NK-92 (cell line): ENCODE measurements at regions not wholly inside any gene's neighbourhood (a gene's known extent, or its start where the extent isn't known, plus 50 kb on each side); places are given as distances from the start of the nearest gene placed in this dataset.
"Not testable (repeated sequence)": the region's sequence is repeated elsewhere in the genome, so short reads cannot be mapped to it uniquely, and the experiment has no call there.

Experiments used
- DNase-seq: peaks from one replicate; lab custom pipeline; 2025; ENCODE audit not compliant: unreplicated experiment; lab: John Stamatoyannopoulos, UW

GRCh38 chr3:110507570-110507969 is 564.0 kb upstream of the NECTIN3 start:
- not testable (repeated sequence) for DNase-seq

GRCh38 chr3:110512961-110513360 is 558.7 kb upstream of the NECTIN3 start:
- no peak for DNase-seq

- DNase-seq = no peak
Observed at GRCh38 chr3:110518031-110518430, 553.6 kb upstream of the NECTIN3 start.

GRCh38 chr3:110519071-110519470 is 552.5 kb upstream of the NECTIN3 start:
- no peak for DNase-seq

- no peak for DNase-seq
Observed at GRCh38 chr3:110521019-110521418, 550.6 kb upstream of the NECTIN3 start.

- DNase-seq = not testable (repeated sequence)
Observed at GRCh38 chr3:110525558-110526064, 546.0 kb upstream of the NECTIN3 start.

GRCh38 chr3:110526777-110527727 is 544.6 kb upstream of the NECTIN3 start:
- DNase-seq = no peak

DNA sequence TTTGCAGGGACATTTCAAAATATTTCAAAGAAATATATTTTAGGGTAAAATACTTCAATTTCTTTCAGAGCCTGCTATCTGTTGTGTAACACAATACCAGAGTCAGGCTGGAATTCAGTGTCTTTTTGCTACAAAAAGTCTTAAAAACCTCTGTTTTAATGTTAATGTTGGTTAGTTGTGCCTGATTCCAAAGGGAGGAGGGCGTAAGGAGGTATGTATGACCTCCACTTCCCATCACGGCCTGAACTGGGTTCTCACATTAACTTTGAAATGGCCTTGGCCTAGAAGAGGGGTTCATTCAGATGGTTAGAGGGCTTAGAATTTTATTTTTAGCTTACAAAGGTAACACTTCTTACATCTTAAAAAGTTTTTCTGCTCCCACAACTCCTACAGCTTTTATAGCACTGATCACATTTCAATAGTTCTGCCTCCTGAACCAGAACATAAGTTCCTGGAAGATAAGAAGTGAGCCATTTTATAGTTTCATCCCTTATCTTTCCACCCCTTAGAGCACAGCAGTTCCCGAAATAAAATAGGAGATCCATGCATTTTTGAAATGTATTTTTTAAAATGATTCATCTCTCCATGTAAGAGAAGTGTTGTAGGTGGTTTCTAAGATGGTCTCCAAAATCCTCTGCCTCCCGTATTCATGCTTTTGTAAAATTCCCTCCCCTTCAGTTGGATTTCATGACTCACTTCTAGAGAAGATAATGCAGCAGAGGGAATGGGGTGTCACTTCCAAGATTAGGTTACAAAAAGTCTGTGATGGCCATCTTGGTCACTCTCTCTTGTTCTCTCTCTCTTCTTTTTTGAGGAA is 543.1 kb upstream of the NECTIN3 start:
- DNase-seq = no peak

- no peak for DNase-seq
Observed at GRCh38 chr3:110530902-110531301, 540.7 kb upstream of the NECTIN3 start.

DNA sequence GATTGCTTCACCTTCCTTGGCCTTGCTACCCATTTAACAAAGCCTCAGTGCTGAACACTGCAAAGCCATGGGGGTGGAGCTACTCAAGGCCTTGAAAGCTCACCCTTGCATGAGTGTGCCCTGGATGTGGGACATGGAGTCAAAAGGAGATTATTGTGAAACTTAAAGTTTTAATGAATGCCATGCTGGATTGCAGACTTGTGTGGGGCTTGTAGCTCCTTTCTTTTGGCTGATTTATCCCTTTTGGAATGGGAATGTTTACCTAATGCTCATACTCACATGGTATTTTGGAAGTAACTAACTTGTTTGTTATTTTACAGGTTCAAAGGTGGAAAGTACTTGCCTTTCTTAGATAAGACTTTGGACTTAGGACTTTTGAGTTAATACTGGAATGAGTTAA is 538.5 kb upstream of the NECTIN3 start:
- no peak for DNase-seq

- DNase-seq = no peak
Observed at GRCh38 chr3:110542552-110543150, 529.0 kb upstream of the NECTIN3 start.

DNA sequence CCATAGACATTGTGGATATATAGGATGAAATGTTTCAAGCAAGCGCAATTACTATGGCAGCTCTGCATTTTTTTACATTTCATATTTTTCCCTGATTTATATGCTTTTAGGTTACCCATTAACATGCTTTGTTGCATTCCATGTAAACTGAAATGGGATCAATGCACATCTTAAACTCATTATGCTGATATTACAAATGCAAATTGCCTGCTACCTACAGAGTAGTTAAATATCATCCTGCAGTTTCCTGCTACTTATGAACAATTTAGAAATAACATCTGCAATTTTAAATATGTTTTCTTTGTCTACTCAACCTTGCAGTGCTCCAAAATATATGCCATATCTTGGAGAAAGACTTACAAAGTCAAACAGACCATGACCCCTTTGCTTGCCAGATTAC is 526.9 kb upstream of the NECTIN3 start:
- DNase-seq = no peak

DNA sequence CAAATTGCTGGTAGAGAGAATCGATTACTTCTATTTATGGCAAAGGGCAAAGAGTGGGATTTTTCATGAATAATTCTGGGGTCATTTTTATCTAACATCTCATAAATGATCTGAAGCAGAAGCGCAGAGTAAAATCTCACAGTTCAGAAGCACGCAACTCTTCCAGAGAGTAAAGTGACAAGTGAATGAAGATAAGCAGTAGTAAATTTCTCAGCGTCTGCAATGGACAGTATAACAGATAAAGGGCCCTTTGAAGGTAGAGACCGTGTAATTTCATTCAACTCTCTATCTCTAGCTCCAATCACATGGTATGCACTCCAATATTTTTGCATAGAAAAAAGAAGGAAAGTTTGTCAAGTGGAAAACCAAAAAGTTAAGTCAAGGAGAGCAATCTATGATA is 521.1 kb upstream of the NECTIN3 start:
- DNase-seq = no peak

DNA sequence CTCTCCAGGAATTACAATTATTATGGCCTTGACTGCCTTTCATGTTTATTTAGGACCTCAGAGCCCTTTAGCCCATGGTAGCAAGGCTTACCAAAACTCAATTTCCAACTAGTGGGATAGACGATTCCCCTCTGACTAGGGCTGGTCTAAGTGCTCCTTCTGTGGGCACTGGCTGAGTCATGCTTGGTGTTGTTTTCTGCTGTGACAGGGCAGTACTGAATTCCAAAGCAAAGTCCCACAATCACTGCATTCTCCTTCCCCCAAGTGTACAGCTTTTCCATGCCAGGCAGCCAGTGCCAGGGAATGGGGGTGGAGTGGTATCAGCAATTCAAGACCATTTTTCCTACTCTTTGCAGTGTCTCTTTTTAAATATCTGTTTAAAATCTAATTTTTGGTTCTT is 509.0 kb upstream of the NECTIN3 start:
- no peak for DNase-seq

DNA sequence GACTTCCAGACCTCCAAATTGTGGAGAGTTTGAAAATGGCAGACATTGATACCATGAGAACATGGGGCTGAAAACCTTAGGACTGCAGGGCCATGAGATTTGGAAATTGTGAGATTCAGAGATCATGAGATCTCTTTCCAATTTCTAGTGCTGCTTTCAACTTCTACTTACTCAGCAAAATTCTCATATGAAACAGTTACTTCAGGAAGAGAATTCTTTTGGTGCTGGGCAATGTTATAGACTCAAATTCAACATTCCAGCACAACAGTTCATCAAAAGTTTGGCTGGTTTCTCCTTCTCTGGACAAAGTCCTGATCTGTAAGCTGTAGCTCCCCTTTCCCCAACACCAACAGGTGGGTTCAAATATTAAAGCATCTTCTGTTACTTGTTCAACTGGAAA is 506.9 kb upstream of the NECTIN3 start:
- no peak for DNase-seq

DNA sequence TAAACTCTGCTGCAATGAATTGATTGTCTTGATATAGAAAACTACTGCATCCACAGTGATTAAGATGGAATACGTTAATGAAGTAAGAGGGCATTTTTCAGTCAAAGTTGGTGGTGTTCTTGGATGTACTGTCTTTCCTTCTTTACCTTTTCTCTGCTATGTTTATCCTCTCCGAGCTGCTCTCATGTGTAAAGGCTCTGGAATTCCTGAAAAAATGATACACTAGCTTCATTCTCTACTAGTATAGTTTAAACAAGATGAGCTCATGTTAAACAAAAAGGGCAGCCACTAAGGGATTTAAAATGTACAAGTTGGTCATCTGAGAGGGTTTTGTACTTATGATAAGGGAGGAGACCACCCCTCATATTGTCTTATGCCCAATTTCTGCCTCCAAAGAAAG is 504.6 kb upstream of the NECTIN3 start:
- DNase-seq = no peak

- DNase-seq = no peak
Observed at GRCh38 chr3:110568246-110568645, 503.4 kb upstream of the NECTIN3 start.

GRCh38 chr3:110569073-110569472 is 502.5 kb upstream of the NECTIN3 start:
- DNase-seq = no peak

DNA sequence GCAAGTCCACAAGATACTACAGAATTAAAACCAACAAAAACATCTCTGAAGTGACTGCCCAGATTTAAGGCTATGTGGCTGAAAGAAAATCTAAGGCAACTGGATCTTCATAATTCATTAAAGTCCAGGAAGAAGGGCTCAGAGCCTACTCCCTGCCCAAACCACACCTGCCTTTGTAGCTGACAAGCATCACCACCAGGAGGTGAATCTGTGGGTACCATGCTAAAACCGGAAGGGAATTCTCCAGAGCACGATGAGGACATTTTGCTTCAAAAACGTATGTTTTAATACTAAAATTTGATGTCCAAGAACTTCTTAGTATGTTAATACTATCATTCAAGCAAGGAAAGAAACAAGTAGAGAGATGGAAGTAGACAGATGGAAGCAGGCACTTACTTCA is 495.9 kb upstream of the NECTIN3 start:
- DNase-seq = no peak

- DNase-seq = no peak
Observed at GRCh38 chr3:110576960-110577359, 494.7 kb upstream of the NECTIN3 start.

DNA sequence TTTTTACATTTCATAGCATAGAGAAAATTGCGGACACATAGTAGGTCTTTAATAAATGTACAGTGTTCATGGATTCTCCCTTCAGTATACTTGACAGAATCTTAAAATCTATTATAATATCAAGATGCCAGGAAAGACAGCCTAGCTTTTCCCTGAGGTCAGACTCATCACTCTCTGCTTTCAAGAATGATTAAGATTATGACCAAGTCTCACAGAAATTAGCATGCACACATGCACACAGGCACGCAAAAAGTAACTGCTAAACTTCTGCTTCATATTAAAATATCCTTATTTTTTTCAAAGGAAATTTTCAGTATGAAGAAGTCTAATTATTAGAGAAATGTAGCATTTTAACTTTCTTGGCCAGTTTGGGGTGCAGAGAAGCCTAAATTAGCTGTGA is 493.8 kb upstream of the NECTIN3 start:
- no peak for DNase-seq
